ENCODE measurements at regions not wholly inside any gene's neighbourhood (a gene's known extent, or its start where the extent isn't known, plus 50 kb on each side); places are given as distances from the start of the nearest gene placed in this dataset.

GRCh38 chr12:24386836-24387235, 437.4 kb upstream of the SOX5 start:
- DNase-seq (ENCODE audit: low read depth): no peak
- no peak overlapping the region for H3K4me3 ChIP-seq (ENCODE audit: low read depth, low read length)
- TF ChIP-seq CTCF (conservative IDR thresholded peaks at IDR 0.05; ENCODE audit: low read depth, low read length): no peak

- no peak for TF ChIP-seq CTCF (conservative IDR thresholded peaks at IDR 0.05; ENCODE audit: low read depth, low read length)
- no peak for DNase-seq (ENCODE audit: low read depth)
- H3K4me3 ChIP-seq (ENCODE audit: low read depth, low read length): no peak overlapping the region
Observed at GRCh38 chr12:24381790-24382189, 432.3 kb upstream of the SOX5 start.

- TF ChIP-seq CTCF (conservative IDR thresholded peaks at IDR 0.05; ENCODE audit: low read depth, low read length): no peak
- DNase-seq (ENCODE audit: low read depth): peak; percentile 55
- H3K4me3 ChIP-seq (ENCODE audit: low read depth, low read length): no peak overlapping the region
Observed at GRCh38 chr12:24379861-24380521, 430.5 kb upstream of the SOX5 start.

- DNase-seq (ENCODE audit: low read depth): no peak
- TF ChIP-seq CTCF (conservative IDR thresholded peaks at IDR 0.05; ENCODE audit: low read depth, low read length): no peak
- H3K4me3 ChIP-seq (ENCODE audit: low read depth, low read length): no peak overlapping the region
Observed at GRCh38 chr12:24379433-24379832, 430.0 kb upstream of the SOX5 start.

- DNase-seq (ENCODE audit: low read depth): peak; percentile 89
Observed at GRCh38 chr12:24378548-24379407, 429.3 kb upstream of the SOX5 start.

GRCh38 chr12:24374452-24374851, 425.0 kb upstream of the SOX5 start:
- no peak for TF ChIP-seq CTCF (conservative IDR thresholded peaks at IDR 0.05; ENCODE audit: low read depth, low read length)
- no peak for DNase-seq (ENCODE audit: low read depth)
- no peak overlapping the region for H3K4me3 ChIP-seq (ENCODE audit: low read depth, low read length)

More at GRCh38 chr12:24378548-24379407, 429.3 kb upstream of the SOX5 start:
- H3K4me3 ChIP-seq (ENCODE audit: low read depth, low read length): no peak overlapping the region
- TF ChIP-seq CTCF (conservative IDR thresholded peaks at IDR 0.05; ENCODE audit: low read depth, low read length): no peak

Data from choroid plexus epithelial cell (primary cell).